ENCODE measurements at regions not wholly inside any gene's neighbourhood (a gene's known extent, or its start where the extent isn't known, plus 50 kb on each side); places are given as distances from the start of the nearest gene placed in this dataset.

DNA sequence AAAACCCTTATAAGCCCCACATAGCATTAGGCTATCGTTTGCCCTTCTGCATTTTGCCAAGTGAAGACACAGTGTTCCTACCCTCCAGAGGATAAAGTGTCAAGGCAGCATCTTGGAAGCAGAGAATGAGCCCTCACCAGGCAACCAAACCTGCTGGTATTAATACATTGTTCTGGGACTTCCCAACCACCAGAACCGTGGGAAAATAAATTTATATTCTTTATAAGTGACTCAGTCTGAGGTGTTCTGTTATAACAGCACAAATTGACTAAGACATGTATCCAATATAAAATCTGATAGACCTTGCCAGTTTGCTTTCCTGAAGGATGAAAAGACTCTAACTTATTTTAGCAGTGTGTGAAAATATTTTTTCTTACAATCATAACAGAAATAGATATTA is 792.5 kb upstream of the LRRC4C start:
- no peaks in the 10 kb centered on the region for H3K9me3 ChIP-seq (ENCODE audit: insufficient read depth, low read length)
- no peaks in the 10 kb centered on the region for H3K27me3 ChIP-seq (ENCODE audit: insufficient read depth, insufficient read length)

DNA sequence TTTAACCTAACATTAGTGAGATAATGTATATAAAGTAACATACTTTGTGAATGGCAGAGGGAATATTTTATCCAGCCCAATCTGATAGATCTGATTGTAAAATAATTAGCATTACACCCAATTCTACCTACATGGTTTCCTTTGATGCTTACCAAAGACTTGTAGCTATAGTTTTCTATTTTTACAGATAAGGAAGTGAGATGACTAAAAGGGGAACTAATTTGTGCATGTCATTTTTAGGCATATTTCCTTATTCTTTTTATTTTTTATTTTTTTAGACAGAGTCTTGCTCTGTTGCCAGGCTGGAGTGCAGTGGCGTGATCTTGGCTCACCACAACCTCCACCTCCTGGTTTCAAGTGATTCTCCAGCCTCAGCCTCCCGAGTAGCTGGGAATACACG is 793.7 kb upstream of the LRRC4C start:
- Histone ChIP-seq H3K27me3 (ENCODE audit: insufficient read depth, insufficient read length) (no peaks in the 10 kb centered on the region), H3K9ac (ENCODE audit: insufficient read length, low read depth) (no peak overlapping the region), H3K9me3 (ENCODE audit: insufficient read depth, low read length) (no peaks in the 10 kb centered on the region), H3K4me3 (ENCODE audit: insufficient read length, low read depth) (no peak overlapping the region), H3K36me3 (ENCODE audit: insufficient read depth, insufficient read length, low read length) (no peaks in the 10 kb centered on the region), H3K4me1 (ENCODE audit: insufficient read depth, insufficient read length) (no peaks in the 10 kb centered on the region)
- DNase-seq (ENCODE audit: low read depth, low spot score), result no peak
- no peak for TF ChIP-seq ZNF274 (IDR thresholded peaks at IDR 0.05; ENCODE audit: low read depth, low read length)
- TF ChIP-seq YY1 (IDR thresholded peaks at IDR 0.05; ENCODE audit: insufficient read depth, insufficient read length), result no peak
- no peak for TF ChIP-seq SUZ12 (IDR thresholded peaks at IDR 0.05; ENCODE audit: extremely low read depth, insufficient read depth, insufficient read length)

More for the DNA sequence above, 792.5 kb upstream of the LRRC4C start:
- no peak overlapping the region for H3K9ac ChIP-seq (ENCODE audit: insufficient read length, low read depth)
- no peak for DNase-seq (ENCODE audit: low read depth, low spot score)
- H3K4me3 ChIP-seq (ENCODE audit: insufficient read length, low read depth), result no peak overlapping the region
- TF ChIP-seq SUZ12 (IDR thresholded peaks at IDR 0.05; ENCODE audit: extremely low read depth, insufficient read depth, insufficient read length) (no peak), ZNF274 (IDR thresholded peaks at IDR 0.05; ENCODE audit: low read depth, low read length) (no peak), YY1 (IDR thresholded peaks at IDR 0.05; ENCODE audit: insufficient read depth, insufficient read length) (no peak)
- no peaks in the 10 kb centered on the region for H3K36me3 ChIP-seq (ENCODE audit: insufficient read depth, insufficient read length, low read length)
- no peaks in the 10 kb centered on the region for H3K4me1 ChIP-seq (ENCODE audit: insufficient read depth, insufficient read length)

DNA sequence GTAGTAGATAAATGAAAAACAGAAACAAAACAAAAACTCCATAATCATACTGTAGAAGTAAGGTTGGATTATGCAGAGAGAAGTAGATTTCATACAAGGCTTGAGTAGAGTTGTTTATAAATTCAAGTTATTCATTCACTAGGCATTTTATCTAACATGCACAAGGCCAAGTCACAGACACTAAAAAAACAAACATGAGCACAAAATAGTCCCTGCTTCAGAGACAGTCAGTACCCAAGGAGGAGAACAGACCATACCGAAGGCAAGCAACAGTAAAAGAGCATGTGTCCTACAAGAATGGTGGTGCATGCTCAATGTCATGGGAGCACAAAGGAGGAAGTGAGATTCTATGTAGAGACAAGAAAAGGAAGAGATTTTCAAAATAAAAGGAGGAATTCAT is 796.5 kb upstream of the LRRC4C start:
- Histone ChIP-seq H3K36me3 (ENCODE audit: insufficient read depth, insufficient read length, low read length) (no peaks in the 10 kb centered on the region), H3K4me3 (ENCODE audit: insufficient read length, low read depth) (no peak overlapping the region), H3K9ac (ENCODE audit: insufficient read length, low read depth) (no peak overlapping the region), H3K27me3 (ENCODE audit: insufficient read depth, insufficient read length) (no peaks in the 10 kb centered on the region), H3K9me3 (ENCODE audit: insufficient read depth, low read length) (no peaks in the 10 kb centered on the region), H3K4me1 (ENCODE audit: insufficient read depth, insufficient read length) (no peaks in the 10 kb centered on the region)
- DNase-seq (ENCODE audit: low read depth, low spot score), result no peak
- TF ChIP-seq YY1 (IDR thresholded peaks at IDR 0.05; ENCODE audit: insufficient read depth, insufficient read length) (no peak), SUZ12 (IDR thresholded peaks at IDR 0.05; ENCODE audit: extremely low read depth, insufficient read depth, insufficient read length) (no peak), ZNF274 (IDR thresholded peaks at IDR 0.05; ENCODE audit: low read depth, low read length) (no peak)

DNA sequence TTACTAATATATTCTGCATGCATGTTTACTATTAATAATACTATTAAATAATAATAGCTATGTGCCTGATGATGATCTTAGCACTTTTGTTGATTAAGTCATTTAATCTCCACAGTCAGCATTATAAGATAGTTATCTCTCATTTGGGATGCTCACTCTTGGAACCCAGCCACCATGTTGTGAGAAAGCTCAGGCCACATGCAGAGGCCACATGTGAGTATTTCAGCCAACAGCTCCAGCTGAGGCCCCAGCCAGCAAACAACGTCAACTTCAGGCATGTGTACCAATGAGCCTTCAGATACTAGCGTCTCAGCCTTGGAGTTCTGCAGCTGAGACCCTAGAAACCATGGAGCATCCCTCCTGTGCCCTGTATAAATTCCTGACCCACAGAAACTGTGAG is 798.1 kb upstream of the LRRC4C start:
- Histone ChIP-seq H3K36me3 (ENCODE audit: insufficient read depth, insufficient read length, low read length) (no peaks in the 10 kb centered on the region), H3K9ac (ENCODE audit: insufficient read length, low read depth) (no peak overlapping the region), H3K4me1 (ENCODE audit: insufficient read depth, insufficient read length) (no peaks in the 10 kb centered on the region), H3K27me3 (ENCODE audit: insufficient read depth, insufficient read length) (no peaks in the 10 kb centered on the region), H3K4me3 (ENCODE audit: insufficient read length, low read depth) (no peak overlapping the region), H3K9me3 (ENCODE audit: insufficient read depth, low read length) (no peaks in the 10 kb centered on the region)
- TF ChIP-seq ZNF274 (IDR thresholded peaks at IDR 0.05; ENCODE audit: low read depth, low read length) (no peak), SUZ12 (IDR thresholded peaks at IDR 0.05; ENCODE audit: extremely low read depth, insufficient read depth, insufficient read length) (no peak), YY1 (IDR thresholded peaks at IDR 0.05; ENCODE audit: insufficient read depth, insufficient read length) (no peak)
- DNase-seq (ENCODE audit: low read depth, low spot score), result no peak

DNA sequence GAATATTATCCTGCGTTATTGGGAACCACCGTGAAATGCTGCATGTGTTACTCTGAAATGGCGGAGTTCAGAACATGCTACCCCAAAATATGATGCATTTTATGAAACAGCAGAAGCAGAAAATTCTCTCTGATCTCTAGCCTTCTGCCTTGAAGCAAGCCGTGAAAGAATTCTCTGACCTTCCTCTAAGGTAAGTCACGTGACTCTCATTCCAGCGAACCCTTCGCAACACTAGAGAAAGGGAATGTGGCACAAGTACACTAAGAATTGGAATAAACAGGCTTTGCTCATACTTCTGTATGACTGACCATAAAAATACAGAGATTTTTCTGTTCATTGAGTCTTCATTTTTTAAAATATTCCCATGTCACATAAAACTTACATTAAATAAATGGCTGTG is 805.6 kb upstream of the LRRC4C start:
- Histone ChIP-seq H3K4me1 (ENCODE audit: insufficient read depth, insufficient read length) (no peaks in the 10 kb centered on the region), H3K9ac (ENCODE audit: insufficient read length, low read depth) (no peak overlapping the region), H3K27me3 (ENCODE audit: insufficient read depth, insufficient read length) (no peaks in the 10 kb centered on the region), H3K4me3 (ENCODE audit: insufficient read length, low read depth) (no peak overlapping the region), H3K9me3 (ENCODE audit: insufficient read depth, low read length) (no peaks in the 10 kb centered on the region), H3K36me3 (ENCODE audit: insufficient read depth, insufficient read length, low read length) (no peaks in the 10 kb centered on the region)
- TF ChIP-seq YY1 (IDR thresholded peaks at IDR 0.05; ENCODE audit: insufficient read depth, insufficient read length) (no peak), SUZ12 (IDR thresholded peaks at IDR 0.05; ENCODE audit: extremely low read depth, insufficient read depth, insufficient read length) (no peak), ZNF274 (IDR thresholded peaks at IDR 0.05; ENCODE audit: low read depth, low read length) (no peak)
- DNase-seq (ENCODE audit: low read depth, low spot score), result no peak

DNA sequence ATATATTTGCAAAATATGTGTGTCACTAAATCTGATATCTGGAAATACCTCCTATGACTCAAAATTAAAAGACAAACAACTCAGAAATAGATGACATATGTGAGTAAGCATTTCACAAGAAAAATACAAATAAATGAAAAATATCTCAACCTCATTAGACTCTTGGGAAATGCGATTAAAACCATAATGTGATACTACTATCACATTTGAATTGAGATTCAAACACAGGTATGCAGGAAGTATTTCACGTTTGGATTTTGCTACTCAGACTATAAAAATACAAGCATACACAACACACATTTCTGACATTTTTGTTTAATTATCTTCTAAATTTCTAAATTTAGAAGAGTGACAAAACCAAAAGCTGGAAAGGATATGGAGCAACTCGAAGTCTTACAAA is 811.9 kb upstream of the LRRC4C start:
- H3K9ac ChIP-seq (ENCODE audit: insufficient read length, low read depth), result no peak overlapping the region
- H3K36me3 ChIP-seq (ENCODE audit: insufficient read depth, insufficient read length, low read length), result no peaks in the 10 kb centered on the region
- TF ChIP-seq YY1 (IDR thresholded peaks at IDR 0.05; ENCODE audit: insufficient read depth, insufficient read length) (no peak), ZNF274 (IDR thresholded peaks at IDR 0.05; ENCODE audit: low read depth, low read length) (no peak), SUZ12 (IDR thresholded peaks at IDR 0.05; ENCODE audit: extremely low read depth, insufficient read depth, insufficient read length) (no peak)
- H3K4me1 ChIP-seq (ENCODE audit: insufficient read depth, insufficient read length), result no peaks in the 10 kb centered on the region
- H3K4me3 ChIP-seq (ENCODE audit: insufficient read length, low read depth), result no peak overlapping the region
- H3K9me3 ChIP-seq (ENCODE audit: insufficient read depth, low read length), result peaks cover 21% of the 10 kb centered on the region
- DNase-seq (ENCODE audit: low read depth, low spot score), result no peak
- no peaks in the 10 kb centered on the region for H3K27me3 ChIP-seq (ENCODE audit: insufficient read depth, insufficient read length)

DNA sequence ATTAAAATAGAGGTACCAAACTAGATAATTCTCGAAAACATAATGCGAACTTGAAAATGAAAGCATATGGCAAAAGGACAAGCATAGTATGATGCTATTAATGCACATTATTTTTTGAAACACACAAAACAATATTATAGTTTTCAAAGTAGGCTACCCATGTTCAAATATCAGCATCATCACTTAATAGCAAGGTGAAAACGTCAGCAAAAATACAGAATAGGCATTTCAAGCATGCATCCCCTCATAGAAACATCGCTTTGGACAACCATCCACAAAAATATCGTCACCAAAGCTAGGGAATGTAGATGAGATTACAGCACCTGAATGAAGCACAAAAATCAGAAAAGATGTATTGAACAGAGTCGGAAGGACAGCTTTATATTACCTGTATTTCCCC is 814.5 kb upstream of the LRRC4C start:
- Histone ChIP-seq H3K27me3 (ENCODE audit: insufficient read depth, insufficient read length) (no peaks in the 10 kb centered on the region), H3K4me1 (ENCODE audit: insufficient read depth, insufficient read length) (no peaks in the 10 kb centered on the region), H3K36me3 (ENCODE audit: insufficient read depth, insufficient read length, low read length) (no peaks in the 10 kb centered on the region), H3K9ac (ENCODE audit: insufficient read length, low read depth) (no peak overlapping the region), H3K4me3 (ENCODE audit: insufficient read length, low read depth) (no peak overlapping the region), H3K9me3 (ENCODE audit: insufficient read depth, low read length) (peaks cover 21% of the 10 kb centered on the region)
- no peak for TF ChIP-seq YY1 (IDR thresholded peaks at IDR 0.05; ENCODE audit: insufficient read depth, insufficient read length)
- TF ChIP-seq ZNF274 (IDR thresholded peaks at IDR 0.05; ENCODE audit: low read depth, low read length), result no peak
- no peak for TF ChIP-seq SUZ12 (IDR thresholded peaks at IDR 0.05; ENCODE audit: extremely low read depth, insufficient read depth, insufficient read length)
- DNase-seq (ENCODE audit: low read depth, low spot score), result no peak

DNA sequence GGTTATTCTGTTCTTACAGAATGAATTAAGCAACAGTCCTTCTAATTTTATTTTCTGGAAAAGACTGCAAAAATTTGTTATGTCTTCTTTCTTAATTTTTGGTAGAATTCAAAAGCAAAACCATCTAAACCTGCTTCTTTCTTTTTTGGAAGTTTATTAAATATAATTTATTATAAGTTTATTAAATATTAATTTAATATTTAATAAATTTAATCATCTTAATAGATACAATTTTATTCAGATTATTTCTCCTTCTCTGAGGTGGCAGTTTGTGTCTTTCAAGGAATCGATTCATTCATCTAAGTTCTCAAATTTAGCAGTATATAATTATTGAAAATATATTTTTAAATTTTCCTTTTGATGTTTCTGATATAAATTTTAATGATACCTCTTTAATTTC is 837.5 kb upstream of the LRRC4C start:
- no peaks in the 10 kb centered on the region for H3K4me1 ChIP-seq (ENCODE audit: insufficient read depth, insufficient read length)
- no peaks in the 10 kb centered on the region for H3K27me3 ChIP-seq (ENCODE audit: insufficient read depth, insufficient read length)
- DNase-seq (ENCODE audit: low read depth, low spot score), result no peak
- H3K36me3 ChIP-seq (ENCODE audit: insufficient read depth, insufficient read length, low read length), result no peaks in the 10 kb centered on the region
- no peaks in the 10 kb centered on the region for H3K9me3 ChIP-seq (ENCODE audit: insufficient read depth, low read length)
- TF ChIP-seq ZNF274 (IDR thresholded peaks at IDR 0.05; ENCODE audit: low read depth, low read length) (no peak), SUZ12 (IDR thresholded peaks at IDR 0.05; ENCODE audit: extremely low read depth, insufficient read depth, insufficient read length) (no peak), YY1 (IDR thresholded peaks at IDR 0.05; ENCODE audit: insufficient read depth, insufficient read length) (no peak)
- H3K4me3 ChIP-seq (ENCODE audit: insufficient read length, low read depth), result no peak overlapping the region
- H3K9ac ChIP-seq (ENCODE audit: insufficient read length, low read depth), result no peak overlapping the region

All from NT2/D1 (cell line).